A673 (cell line): ENCODE measurements at regions not wholly inside any gene's neighbourhood (a gene's known extent, or its start where the extent isn't known, plus 50 kb on each side); places are given as distances from the start of the nearest gene placed in this dataset.

ENCODE experiments used
- EZH2 ChIP-seq: fragments of 200-600 bp; sonication (generic); IDR thresholded peaks from 2 replicates; pipeline ENCODE4 v1.6.1; 2017; ENCODE audit warnings: borderline replicate concordance, low read depth, mild to moderate bottlenecking, mixed read lengths, antibody characterized with exemption, low read length; ENCODE audit not compliant: poor library complexity, severe bottlenecking
- TF ChIP-seq, protein P1 (sequence below): fragments of 300-800, 200-600 bp; sonication (generic); conservative IDR thresholded peaks from 2 replicates; pipeline ENCODE4 v1.5.1; 2017; ENCODE audit warnings: low read depth, mild to moderate bottlenecking, antibody characterized with exemption, low read length, moderate library complexity, mixed read lengths

GRCh38 chr18:64490207-64490606 lies 341.3 kb upstream of the LINC00305 start:
- TF ChIP-seq, protein P1, sequence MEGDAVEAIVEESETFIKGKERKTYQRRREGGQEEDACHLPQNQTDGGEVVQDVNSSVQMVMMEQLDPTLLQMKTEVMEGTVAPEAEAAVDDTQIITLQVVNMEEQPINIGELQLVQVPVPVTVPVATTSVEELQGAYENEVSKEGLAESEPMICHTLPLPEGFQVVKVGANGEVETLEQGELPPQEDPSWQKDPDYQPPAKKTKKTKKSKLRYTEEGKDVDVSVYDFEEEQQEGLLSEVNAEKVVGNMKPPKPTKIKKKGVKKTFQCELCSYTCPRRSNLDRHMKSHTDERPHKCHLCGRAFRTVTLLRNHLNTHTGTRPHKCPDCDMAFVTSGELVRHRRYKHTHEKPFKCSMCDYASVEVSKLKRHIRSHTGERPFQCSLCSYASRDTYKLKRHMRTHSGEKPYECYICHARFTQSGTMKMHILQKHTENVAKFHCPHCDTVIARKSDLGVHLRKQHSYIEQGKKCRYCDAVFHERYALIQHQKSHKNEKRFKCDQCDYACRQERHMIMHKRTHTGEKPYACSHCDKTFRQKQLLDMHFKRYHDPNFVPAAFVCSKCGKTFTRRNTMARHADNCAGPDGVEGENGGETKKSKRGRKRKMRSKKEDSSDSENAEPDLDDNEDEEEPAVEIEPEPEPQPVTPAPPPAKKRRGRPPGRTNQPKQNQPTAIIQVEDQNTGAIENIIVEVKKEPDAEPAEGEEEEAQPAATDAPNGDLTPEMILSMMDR: no peak
- TF ChIP-seq EZH2: no peak
